Left lung (tissue), 4 donors: ENCODE measurements at regions not wholly inside any gene's neighbourhood (a gene's known extent, or its start where the extent isn't known, plus 50 kb on each side); places are given as distances from the start of the nearest gene placed in this dataset.

Experiments used
- ATAC-seq: fragments of 200-7000 bp; cut with Tn5 transposase; one replicate; pipeline ENCODE4 v1.9.1; 2020; ENCODE audit warnings: moderate library complexity
- DNase-seq, 4 donors: peaks; one replicate each; pipeline ENCODE4 v3.0.0-alpha.2; 2013 to 2020
- H3K27ac ChIP-seq, 2 donors: fragments of 200-600 bp; sonication (generic) in 1 of 2; one replicate each; pipeline versions ENCODE4 v1.5.0 to v1.8.0; 2020 to 2021
- H3K27me3 ChIP-seq, 2 donors: fragments of 200-600 bp; sonication (generic) in 1 of 2; one replicate each; pipeline versions ENCODE4 v1.5.0 to v1.8.0; 2020 to 2021
- H3K36me3 ChIP-seq, 2 donors: fragments of 200-600 bp; sonication (generic) in 1 of 2; one replicate each; pipeline versions ENCODE4 v1.5.0 to v1.8.0; 2020 to 2021
- H3K4me1 ChIP-seq, 2 donors: fragments of 200-600 bp; one replicate each; pipeline ENCODE4 v1.8.0; 2021
- H3K4me3 ChIP-seq, 2 donors: fragments of 200-600 bp; sonication (generic) in 1 of 2; one replicate each; pipeline versions ENCODE4 v1.5.0 to v1.8.0; 2020 to 2021; ENCODE audit warnings: mild to moderate bottlenecking in 1 of 2
- H3K9me3 ChIP-seq, 2 donors: fragments of 200-600 bp; sonication (generic) in 1 of 2; one replicate each; pipeline versions ENCODE4 v1.5.0 to v1.8.0; 2020 to 2021
- intact Hi-C, 2 donors: fragments of 100-400 bp; cut with DNase I; formaldehyde crosslinking; loops; one replicate each; pipeline versions ENCODE4 v1.11.2 to v1.14.2; 2022
- TF ChIP-seq, protein P1 (sequence below), 2 donors: fragments of 200-600 bp; sonication (generic) in 1 of 2; IDR thresholded peaks; one replicate each; pipeline versions ENCODE4 v1.5.0 to v1.8.0; 2021; ENCODE audit warnings: antibody characterized with exemption in 2 of 2
- donor health status: DM: no; HTN: yes; CAD: no.
- donor health status: DM: no; HTN: no; CAD: no.

DNA sequence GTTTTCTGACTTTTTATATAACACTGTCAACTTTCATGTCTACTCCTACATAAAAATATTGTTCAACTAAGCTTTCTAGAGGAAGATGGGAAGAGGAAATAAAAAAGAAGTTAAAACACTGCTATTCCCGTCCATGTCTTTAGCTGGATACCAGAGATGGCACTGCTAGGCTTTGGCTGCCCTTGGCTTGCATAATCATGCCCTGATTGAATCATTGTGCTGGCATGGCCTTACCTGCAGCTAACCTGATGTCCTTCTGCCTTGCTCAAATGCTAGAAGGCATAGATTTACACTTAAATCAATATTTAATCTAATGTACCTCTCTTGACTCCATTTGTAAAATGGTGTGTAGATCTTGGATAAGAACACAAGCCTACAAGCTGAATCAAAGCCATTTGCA, 539.7 kb upstream of the IL12A start:
- no peaks in the 10 kb centered on the region for H3K4me1 ChIP-seq
- no peak for ATAC-seq
- no peak for DNase-seq
- TF ChIP-seq, protein P1, sequence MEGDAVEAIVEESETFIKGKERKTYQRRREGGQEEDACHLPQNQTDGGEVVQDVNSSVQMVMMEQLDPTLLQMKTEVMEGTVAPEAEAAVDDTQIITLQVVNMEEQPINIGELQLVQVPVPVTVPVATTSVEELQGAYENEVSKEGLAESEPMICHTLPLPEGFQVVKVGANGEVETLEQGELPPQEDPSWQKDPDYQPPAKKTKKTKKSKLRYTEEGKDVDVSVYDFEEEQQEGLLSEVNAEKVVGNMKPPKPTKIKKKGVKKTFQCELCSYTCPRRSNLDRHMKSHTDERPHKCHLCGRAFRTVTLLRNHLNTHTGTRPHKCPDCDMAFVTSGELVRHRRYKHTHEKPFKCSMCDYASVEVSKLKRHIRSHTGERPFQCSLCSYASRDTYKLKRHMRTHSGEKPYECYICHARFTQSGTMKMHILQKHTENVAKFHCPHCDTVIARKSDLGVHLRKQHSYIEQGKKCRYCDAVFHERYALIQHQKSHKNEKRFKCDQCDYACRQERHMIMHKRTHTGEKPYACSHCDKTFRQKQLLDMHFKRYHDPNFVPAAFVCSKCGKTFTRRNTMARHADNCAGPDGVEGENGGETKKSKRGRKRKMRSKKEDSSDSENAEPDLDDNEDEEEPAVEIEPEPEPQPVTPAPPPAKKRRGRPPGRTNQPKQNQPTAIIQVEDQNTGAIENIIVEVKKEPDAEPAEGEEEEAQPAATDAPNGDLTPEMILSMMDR (IDR thresholded peaks at IDR 0.05), result no peak
- H3K27ac ChIP-seq, result no peak overlapping the region
- no peaks in the 10 kb centered on the region for H3K36me3 ChIP-seq
- H3K9me3 ChIP-seq, result no peaks in the 10 kb centered on the region
- no peak overlapping the region for H3K4me3 ChIP-seq
- intact Hi-C loops, result no loop called here
- no peaks in the 10 kb centered on the region for H3K27me3 ChIP-seq

DNA sequence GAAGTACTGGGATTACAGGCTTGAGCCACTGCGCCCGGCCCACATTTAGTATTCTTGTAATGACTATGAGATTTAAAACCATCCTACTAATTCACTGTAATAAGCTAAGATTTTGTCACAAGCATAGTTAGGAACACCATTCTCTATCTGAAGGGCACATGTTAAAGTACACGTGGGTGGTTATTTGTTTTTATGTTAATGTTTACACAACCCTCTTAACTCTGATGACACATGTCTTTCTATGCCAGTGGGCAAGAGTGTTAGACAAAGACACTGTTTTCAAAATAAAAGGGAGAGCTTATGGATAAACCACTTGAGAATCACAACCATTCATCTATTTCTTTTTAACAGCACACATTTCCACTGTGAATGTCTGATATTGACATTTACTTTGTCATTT, 537.6 kb upstream of the IL12A start:
- ATAC-seq (peak; percentile 44), DNase-seq (no peak)
- TF ChIP-seq, protein P1 (IDR thresholded peaks at IDR 0.05), result no peak

DNA sequence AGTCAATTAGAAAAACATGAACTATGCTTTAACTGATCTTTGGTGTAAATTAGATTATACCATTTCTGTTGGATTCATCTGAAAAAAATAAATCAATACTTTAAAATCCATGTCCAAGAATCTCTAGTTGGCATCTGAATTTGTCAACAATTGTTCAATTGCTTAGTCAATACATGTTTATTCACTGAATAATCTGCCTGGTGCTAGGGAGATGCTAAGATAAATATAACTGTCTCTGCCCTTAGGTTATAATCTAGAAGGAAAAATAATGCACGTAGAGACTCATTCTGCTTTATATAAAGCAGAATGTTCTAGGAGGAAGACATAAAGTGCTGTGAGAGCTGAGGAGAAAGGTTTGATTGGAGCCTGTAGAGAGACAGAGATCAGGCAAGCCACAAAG, 537.2 kb upstream of the IL12A start:
- H3K9me3 ChIP-seq, result no peaks in the 10 kb centered on the region
- no peak overlapping the region for H3K27ac ChIP-seq
- no peaks in the 10 kb centered on the region for H3K36me3 ChIP-seq
- no peak overlapping the region for H3K4me3 ChIP-seq
- H3K27me3 ChIP-seq, result no peaks in the 10 kb centered on the region
- no peaks in the 10 kb centered on the region for H3K4me1 ChIP-seq
- DNase-seq (no peak), ATAC-seq (no peak)
- intact Hi-C loops, result no loop called here
- TF ChIP-seq, protein P1 (IDR thresholded peaks at IDR 0.05), result no peak

More for the DNA sequence above, 537.6 kb upstream of the IL12A start:
- Histone ChIP-seq H3K4me1 (no peaks in the 10 kb centered on the region), H3K27me3 (no peaks in the 10 kb centered on the region), H3K36me3 (no peaks in the 10 kb centered on the region), H3K27ac (no peak overlapping the region), H3K4me3 (no peak overlapping the region), H3K9me3 (no peaks in the 10 kb centered on the region)
- intact Hi-C loops, result no loop called here

- intact Hi-C loops, result no loop called here
- TF ChIP-seq, protein P1 (IDR thresholded peaks at IDR 0.05), result no peak
- no peak for DNase-seq
These were observed 535.6 kb upstream of the IL12A start for GRCh38 chr3:159453036-159453435.

DNA sequence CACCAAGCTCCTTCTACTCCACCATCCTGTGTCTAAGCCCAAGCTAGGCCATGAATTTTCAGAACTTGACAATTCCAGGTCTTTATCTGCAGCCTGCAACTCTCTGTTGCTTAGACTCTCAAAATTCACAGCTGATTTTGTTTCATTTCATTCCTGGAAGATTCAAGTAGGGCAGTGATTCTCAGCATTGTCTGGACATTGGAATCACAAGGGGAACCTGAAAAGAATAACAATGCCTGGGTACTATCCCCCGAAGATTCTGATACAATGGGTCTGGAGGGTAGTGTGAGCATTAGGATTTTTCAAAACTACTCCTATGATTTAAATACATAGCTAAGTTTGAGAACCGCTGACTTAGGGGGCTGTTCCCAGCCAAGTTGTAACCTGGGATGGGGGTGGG, 534.7 kb upstream of the IL12A start:
- DNase-seq, result no peak
- no peaks in the 10 kb centered on the region for H3K9me3 ChIP-seq
- no peak overlapping the region for H3K27ac ChIP-seq
- intact Hi-C loops, result no loop called here
- TF ChIP-seq, protein P1 (IDR thresholded peaks at IDR 0.05), result no peak
- H3K4me1 ChIP-seq, result no peaks in the 10 kb centered on the region
- ATAC-seq, result no peak
- no peaks in the 10 kb centered on the region for H3K36me3 ChIP-seq
- H3K4me3 ChIP-seq, result no peak overlapping the region
- H3K27me3 ChIP-seq, result no peaks in the 10 kb centered on the region

More at GRCh38 chr3:159453036-159453435, 535.6 kb upstream of the IL12A start:
- Histone ChIP-seq H3K27me3 (no peaks in the 10 kb centered on the region), H3K27ac (no peak overlapping the region), H3K4me1 (no peaks in the 10 kb centered on the region), H3K9me3 (no peaks in the 10 kb centered on the region), H3K4me3 (no peak overlapping the region), H3K36me3 (no peaks in the 10 kb centered on the region)
- no peak for ATAC-seq
